PC-3 (cell line): ENCODE measurements at regions not wholly inside any gene's neighbourhood (a gene's known extent, or its start where the extent isn't known, plus 50 kb on each side); places are given as distances from the start of the nearest gene placed in this dataset.

Experiments used
- ATAC-seq: fragments of 200-7000 bp; cut with Tn5 transposase; 2 replicates; pipeline ENCODE4 v1.9.1; 2020; ENCODE audit warnings: mild to moderate bottlenecking, moderate library complexity
- BruUV-seq: library from RNA; stranded (reverse); fragments of 400-500 nt; replicated peaks from 2 replicates; lab custom pipeline; 2021; lab: Mats Ljungman, UMichigan
- CTCF ChIA-PET: fragments of 300-600 bp; sonication (Branson Sonifier 250); formaldehyde crosslinking; loops from one replicate; lab custom pipeline; 2022; ENCODE audit warnings: antibody characterized with exemption; lab: Charles Lee
- POLR2A ChIA-PET: fragments of 300-600 bp; sonication (Branson Sonifier 250); formaldehyde crosslinking; loops from one replicate; lab custom pipeline; 2022; ENCODE audit warnings: antibody characterized with exemption; ENCODE audit not compliant: unreplicated experiment; lab: Charles Lee
- DNase-seq: peaks from one replicate; pipeline ENCODE4 v3.0.0-alpha.2; 2015
- H2AFZ ChIP-seq: fragments of 300-600 bp; sonication (generic); 2 replicates; pipeline ENCODE4 v1.6.0; 2016; ENCODE audit warnings: antibody characterized with exemption, low read length
- H3F3A ChIP-seq: fragments of 300-600 bp; sonication (generic); one replicate; pipeline ENCODE4 v1.6.0; 2017; ENCODE audit warnings: antibody characterized with exemption, low read length, control low read depth, mild to moderate bottlenecking; ENCODE audit not compliant: unreplicated experiment
- H3K27ac ChIP-seq: fragments of 300-600 bp; sonication (generic); 2 replicates; pipeline ENCODE4 v1.5.1; 2016; ENCODE audit warnings: mild to moderate bottlenecking, low read length
- H3K27me3 ChIP-seq: fragments of 300-600 bp; sonication (generic); 2 replicates; pipeline ENCODE4 v1.6.1; 2016; ENCODE audit warnings: low read length, mixed read lengths
- H3K36me3 ChIP-seq: fragments of 300-600 bp; sonication (generic); 2 replicates; pipeline ENCODE4 v1.6.1; 2016; ENCODE audit warnings: low read depth, mixed run types, low read length, mixed read lengths
- H3K4me1 ChIP-seq: fragments of 300-600 bp; sonication (generic); 2 replicates; pipeline ENCODE4 v1.5.1; 2016; ENCODE audit warnings: low read length; ENCODE audit not compliant: insufficient read depth
- H3K4me2 ChIP-seq: fragments of 300-600 bp; sonication (generic); 2 replicates; pipeline ENCODE4 v1.6.0; 2016; ENCODE audit warnings: low read length
- H3K4me3 ChIP-seq: fragments of 300-600 bp; sonication (generic); 2 replicates; pipeline ENCODE4 v1.5.1; 2016; ENCODE audit warnings: mild to moderate bottlenecking, low read length, mixed read lengths
- H3K79me2 ChIP-seq: fragments of 300-600 bp; sonication (generic); 2 replicates; pipeline ENCODE4 v1.6.1; 2017; ENCODE audit warnings: low read length, mixed read lengths
- H3K9ac ChIP-seq: fragments of 300-600 bp; sonication (generic); 2 replicates; pipeline ENCODE4 v1.6.0; 2016; ENCODE audit warnings: mild to moderate bottlenecking, low read length
- H3K9me2 ChIP-seq: fragments of 300-600 bp; sonication (generic); replicated peaks from 2 replicates; pipeline ENCODE4 v1.6.1; 2016; ENCODE audit warnings: mixed run types, low read length, mixed read lengths
- H3K9me3 ChIP-seq: fragments of 300-600 bp; sonication (generic); 2 replicates; pipeline ENCODE4 v1.6.1; 2016; ENCODE audit warnings: low read length, mixed read lengths
- H4K20me1 ChIP-seq: fragments of 300-600 bp; sonication (generic); 2 replicates; pipeline ENCODE4 v1.6.1; 2016; ENCODE audit warnings: low read length, mixed read lengths
- CTCF ChIP-seq: fragments of 300-600 bp; sonication (generic); conservative IDR thresholded peaks from 2 replicates; pipeline ENCODE4 v1.5.1; 2017; ENCODE audit warnings: antibody characterized with exemption, low read depth, mild to moderate bottlenecking, low read length
- EZH2 ChIP-seq: fragments of 300-600 bp; sonication (generic); IDR thresholded peaks from one replicate; pipeline ENCODE4 v1.6.1; 2017; ENCODE audit warnings: antibody characterized with exemption, mild to moderate bottlenecking, low read length; ENCODE audit not compliant: unreplicated experiment
- EZH2phosphoT487 ChIP-seq: fragments of 300-600 bp; sonication (generic); IDR thresholded peaks from 2 replicates; pipeline ENCODE4 v1.6.1; 2018; ENCODE audit warnings: mild to moderate bottlenecking, antibody characterized with exemption, low read length, borderline replicate concordance
- intact Hi-C: fragments of 100-400 bp; cut with micrococcal nuclease; formaldehyde crosslinking; loops from 2 replicates; pipeline ENCODE4 v1.9.0; 2023

GRCh38 chr15:70293138-70293537, 195.4 kb upstream of the TLE3 start:
- ChIA-PET CTCF (no interaction called here), POLR2A (no interaction called here)
- no peak overlapping the region for H3K4me3 ChIP-seq
- H2AFZ ChIP-seq: no peak overlapping the region
- H3K4me1 ChIP-seq: no peaks in the 10 kb centered on the region
- DNase-seq (no peak), ATAC-seq (no peak)
- H3K36me3 ChIP-seq: no peaks in the 10 kb centered on the region
- no TSS peak for BruUV-seq
- intact Hi-C loops: no loop called here
- H3K79me2 ChIP-seq: no peaks in the 10 kb centered on the region
- no peak overlapping the region for H3K4me2 ChIP-seq
- no peaks in the 10 kb centered on the region for H3K9me2 ChIP-seq
- no peak overlapping the region for H3K9ac ChIP-seq
- no peaks in the 10 kb centered on the region for H3F3A ChIP-seq
- no peak overlapping the region for H3K27ac ChIP-seq
- no peaks in the 10 kb centered on the region for H4K20me1 ChIP-seq
- H3K9me3 ChIP-seq: no peaks in the 10 kb centered on the region
- TF ChIP-seq CTCF: no peak
- TF ChIP-seq EZH2: no peak
- no peak for TF ChIP-seq EZH2phosphoT487
- no peaks in the 10 kb centered on the region for H3K27me3 ChIP-seq

- Histone ChIP-seq H3K4me1 (no peaks in the 10 kb centered on the region), H3K27me3 (no peaks in the 10 kb centered on the region), H3K9ac (no peak overlapping the region), H2AFZ (no peak overlapping the region), H3K79me2 (no peaks in the 10 kb centered on the region), H3K27ac (no peak overlapping the region), H3F3A (no peaks in the 10 kb centered on the region), H3K36me3 (no peaks in the 10 kb centered on the region), H4K20me1 (no peaks in the 10 kb centered on the region), H3K4me2 (no peak overlapping the region), H3K9me2 (no peaks in the 10 kb centered on the region), H3K4me3 (no peak overlapping the region), H3K9me3 (no peaks in the 10 kb centered on the region)
- no TSS peak for BruUV-seq
- POLR2A ChIA-PET: no interaction called here
- DNase-seq (no peak), ATAC-seq (no peak)
- intact Hi-C loops: no loop called here
- CTCF ChIA-PET: no interaction called here
- TF ChIP-seq CTCF (no peak), EZH2 (no peak), EZH2phosphoT487 (no peak)
These were observed 194.5 kb upstream of the TLE3 start for GRCh38 chr15:70292076-70292760.

GRCh38 chr15:70291305-70292075, 193.8 kb upstream of the TLE3 start:
- ATAC-seq (no peak), DNase-seq (no peak)
- Histone ChIP-seq H3K4me2 (no peak overlapping the region), H3K4me3 (no peak overlapping the region), H2AFZ (no peak overlapping the region), H3K27me3 (no peaks in the 10 kb centered on the region), H3K9me2 (no peaks in the 10 kb centered on the region), H3K79me2 (no peaks in the 10 kb centered on the region), H3K9me3 (no peaks in the 10 kb centered on the region), H3F3A (no peaks in the 10 kb centered on the region), H3K27ac (no peak overlapping the region), H3K9ac (no peak overlapping the region), H3K36me3 (no peaks in the 10 kb centered on the region), H3K4me1 (no peaks in the 10 kb centered on the region), H4K20me1 (no peaks in the 10 kb centered on the region)
- TF ChIP-seq EZH2 (no peak), EZH2phosphoT487 (no peak), CTCF (no peak)
- BruUV-seq: no TSS peak
- ChIA-PET CTCF (no interaction called here), POLR2A (no interaction called here)
- intact Hi-C loops: no loop called here
